ENCODE measurements at regions not wholly inside any gene's neighbourhood (a gene's known extent, or its start where the extent isn't known, plus 50 kb on each side); places are given as distances from the start of the nearest gene placed in this dataset.
"Not testable (repeated sequence)": the region's sequence is repeated elsewhere in the genome, so short reads cannot be mapped to it uniquely, and the experiment has no call there.

GRCh38 chr10:34938399-34938670 is 123.2 kb upstream of the PARD3 start:
- no peak overlapping the region for H3K14ac ChIP-seq (ENCODE audit: low read length in 2 of 2)
- no peaks in the 10 kb centered on the region for H3K79me1 ChIP-seq (replicated peaks; ENCODE audit: low read length, poor library complexity, severe bottlenecking)
- H2BK15ac ChIP-seq (ENCODE audit: low read depth, poor library complexity, severe bottlenecking) = no peak overlapping the region
- 98% methylated on average over 6 of the region's 6 CpGs for whole genome bisulfite sequencing
- no peak overlapping the region for H3K23ac ChIP-seq (ENCODE audit: low read length in 2 of 2)
- H2BK5ac ChIP-seq (ENCODE audit: low read depth, low read length, poor library complexity, severe bottlenecking) = no peak overlapping the region
- H3K27me3 ChIP-seq (ENCODE audit: control insufficient read depth in 1 of 2, insufficient read depth in 1 of 2, low read length in 2 of 2) = no peaks in the 10 kb centered on the region
- no peak overlapping the region for H2BK120ac ChIP-seq (ENCODE audit: low read depth, low read length)
- no peak overlapping the region for H3K4me2 ChIP-seq (ENCODE audit: low read length, poor library complexity, severe bottlenecking)
- no peak overlapping the region for H3K18ac ChIP-seq (ENCODE audit: low read depth in 1 of 2, low read length in 2 of 2)
- H2AFZ ChIP-seq (ENCODE audit: low read depth, low read length) = no peak overlapping the region
- H3K36me3 ChIP-seq (ENCODE audit: control insufficient read depth in 1 of 2, insufficient read depth in 2 of 2, low read depth in 1 of 2, low read length in 2 of 2) = no peaks in the 10 kb centered on the region
- no peak overlapping the region for H3K4ac ChIP-seq (ENCODE audit: low read depth in 1 of 2, low read length in 2 of 2)
- H3K9ac ChIP-seq (ENCODE audit: low read length) = no peak overlapping the region
- H3K9me3 ChIP-seq (ENCODE audit: control insufficient read depth, low read length) = no peaks in the 10 kb centered on the region
- H2AK5ac ChIP-seq (ENCODE audit: low read length, severe bottlenecking) = no peak overlapping the region
- no peak for DNase-seq
- peaks cover 6% of the 10 kb centered on the region for H3K4me1 ChIP-seq (ENCODE audit: control insufficient read depth, insufficient read depth, low read depth, low read length)
- no peak overlapping the region for H4K91ac ChIP-seq (ENCODE audit: low read length)
- H3K4me3 ChIP-seq (ENCODE audit: insufficient read depth in 1 of 2, low read depth in 1 of 2, low read length in 2 of 2) = no peak overlapping the region
- H3K27ac ChIP-seq (ENCODE audit: low read length, poor library complexity, severe bottlenecking) = no peak overlapping the region
- no peak overlapping the region for H2BK12ac ChIP-seq (ENCODE audit: low read length in 2 of 2)
- no peak overlapping the region for H4K8ac ChIP-seq (ENCODE audit: low read length)

DNA sequence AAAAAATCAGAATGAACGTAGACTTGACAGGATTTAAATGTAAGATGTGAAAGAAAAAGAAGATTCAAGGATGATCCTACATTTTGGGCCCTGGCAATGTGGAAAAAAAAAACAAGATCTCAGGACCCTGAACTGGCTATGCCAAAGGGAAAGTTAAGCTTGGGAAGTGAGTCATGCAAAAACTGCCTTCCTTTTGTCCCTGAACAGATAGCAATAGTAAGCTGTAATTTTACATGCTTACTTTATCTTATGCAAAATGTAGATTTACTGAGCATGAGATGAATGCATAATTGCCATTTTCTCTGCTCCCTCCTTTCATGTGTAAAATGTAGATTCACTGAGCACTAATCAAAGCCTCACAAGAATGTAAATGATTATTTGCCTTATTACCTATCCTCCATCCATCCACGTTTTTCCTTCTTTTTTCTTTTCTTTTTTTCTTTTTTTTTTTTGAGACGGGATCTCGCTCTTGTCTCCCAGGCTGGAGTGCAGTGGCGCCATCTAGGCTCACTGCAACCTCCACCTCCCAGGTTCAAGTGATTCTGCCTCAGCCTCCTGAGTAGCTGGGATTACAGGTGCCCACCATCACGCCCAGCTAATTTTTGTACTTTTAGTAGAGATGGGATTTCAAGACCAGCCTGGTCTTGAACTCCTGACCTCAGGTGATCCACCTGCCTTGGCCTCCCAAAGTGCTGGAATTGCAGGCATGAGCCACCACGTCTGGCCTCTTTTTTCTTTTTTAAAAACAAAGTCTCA is 122.7 kb upstream of the PARD3 start:
- not testable (repeated sequence) for H2AK5ac ChIP-seq (ENCODE audit: low read length, severe bottlenecking); H3K4ac ChIP-seq (ENCODE audit: low read depth in 1 of 2, low read length in 2 of 2); H3K18ac ChIP-seq (ENCODE audit: low read depth in 1 of 2, low read length in 2 of 2); H3K79me1 ChIP-seq (replicated peaks; ENCODE audit: low read length, poor library complexity, severe bottlenecking); H3K36me3 ChIP-seq (ENCODE audit: control insufficient read depth in 1 of 2, insufficient read depth in 2 of 2, low read depth in 1 of 2, low read length in 2 of 2); H4K8ac ChIP-seq (ENCODE audit: low read length); H2BK5ac ChIP-seq (ENCODE audit: low read depth, low read length, poor library complexity, severe bottlenecking); H2AFZ ChIP-seq (ENCODE audit: low read depth, low read length); H3K27me3 ChIP-seq (ENCODE audit: control insufficient read depth in 1 of 2, insufficient read depth in 1 of 2, low read length in 2 of 2); H2BK12ac ChIP-seq (ENCODE audit: low read length in 2 of 2); H3K4me1 ChIP-seq (ENCODE audit: control insufficient read depth, insufficient read depth, low read depth, low read length); H4K91ac ChIP-seq (ENCODE audit: low read length); H2BK15ac ChIP-seq (ENCODE audit: low read depth, poor library complexity, severe bottlenecking); H2BK120ac ChIP-seq (ENCODE audit: low read depth, low read length); H3K23ac ChIP-seq (ENCODE audit: low read length in 2 of 2); H3K4me2 ChIP-seq (ENCODE audit: low read length, poor library complexity, severe bottlenecking); H3K27ac ChIP-seq (ENCODE audit: low read length, poor library complexity, severe bottlenecking); H3K9ac ChIP-seq (ENCODE audit: low read length); H3K4me3 ChIP-seq (ENCODE audit: insufficient read depth in 1 of 2, low read depth in 1 of 2, low read length in 2 of 2); H3K9me3 ChIP-seq (ENCODE audit: control insufficient read depth, low read length); H3K14ac ChIP-seq (ENCODE audit: low read length in 2 of 2)
- 49% methylated on average over 7 of the region's 7 CpGs for WGBS
- DNase-seq = peak; percentile 42

DNA sequence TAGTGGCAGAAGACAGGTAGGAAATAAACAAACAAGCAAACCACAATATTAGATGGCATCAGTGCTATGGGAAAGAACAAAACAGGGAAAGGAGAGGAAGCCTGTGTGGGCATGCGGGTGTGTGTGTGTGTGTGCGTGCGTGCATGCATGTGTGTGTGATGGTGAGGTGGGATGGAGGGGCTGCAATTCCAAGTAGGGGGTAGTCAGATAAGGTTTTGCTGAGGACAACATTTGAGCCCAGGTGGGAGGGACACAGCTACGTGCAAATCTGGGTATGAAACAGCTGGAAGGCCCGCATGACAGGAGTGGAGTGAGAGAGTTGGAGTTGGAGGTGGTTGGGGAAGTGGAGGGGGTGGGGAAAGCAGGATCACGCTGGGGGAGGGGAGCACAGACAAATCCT is 121.0 kb upstream of the PARD3 start:
- H3K9me3 ChIP-seq (ENCODE audit: control insufficient read depth, low read length) = no peaks in the 10 kb centered on the region
- no peak overlapping the region for H2BK120ac ChIP-seq (ENCODE audit: low read depth, low read length)

GRCh38 chr10:34933676-34934075 is 118.6 kb upstream of the PARD3 start:
- Histone ChIP-seq H3K4me2 (ENCODE audit: low read length, poor library complexity, severe bottlenecking) (peak overlapping the region; percentile 45), H3K4ac (ENCODE audit: low read depth in 1 of 2, low read length in 2 of 2) (no peak overlapping the region), H2BK12ac (ENCODE audit: low read length in 2 of 2) (no peak overlapping the region), H3K4me1 (ENCODE audit: control insufficient read depth, insufficient read depth, low read depth, low read length) (peaks cover 5% of the 10 kb centered on the region), H2BK5ac (ENCODE audit: low read depth, low read length, poor library complexity, severe bottlenecking) (no peak overlapping the region), H3K27ac (ENCODE audit: low read length, poor library complexity, severe bottlenecking) (no peak overlapping the region), H3K36me3 (ENCODE audit: control insufficient read depth in 1 of 2, insufficient read depth in 2 of 2, low read depth in 1 of 2, low read length in 2 of 2) (no peaks in the 10 kb centered on the region), H3K9me3 (ENCODE audit: control insufficient read depth, low read length) (no peaks in the 10 kb centered on the region), H4K91ac (ENCODE audit: low read length) (no peak overlapping the region), H3K4me3 (ENCODE audit: insufficient read depth in 1 of 2, low read depth in 1 of 2, low read length in 2 of 2) (no peak overlapping the region), H3K14ac (ENCODE audit: low read length in 2 of 2) (no peak overlapping the region), H3K79me1 (replicated peaks; ENCODE audit: low read length, poor library complexity, severe bottlenecking) (no peaks in the 10 kb centered on the region), H2AK5ac (ENCODE audit: low read length, severe bottlenecking) (no peak overlapping the region), H3K27me3 (ENCODE audit: control insufficient read depth in 1 of 2, insufficient read depth in 1 of 2, low read length in 2 of 2) (peaks cover 0 to 4% of the 10 kb centered on the region in 2 experiments), H2AFZ (ENCODE audit: low read depth, low read length) (no peak overlapping the region), H2BK15ac (ENCODE audit: low read depth, poor library complexity, severe bottlenecking) (no peak overlapping the region), H4K8ac (ENCODE audit: low read length) (no peak overlapping the region), H3K18ac (ENCODE audit: low read depth in 1 of 2, low read length in 2 of 2) (no peak overlapping the region), H3K23ac (ENCODE audit: low read length in 2 of 2) (no peak overlapping the region), H2BK120ac (ENCODE audit: low read depth, low read length) (no peak overlapping the region), H3K9ac (ENCODE audit: low read length) (no peak overlapping the region)
- WGBS = 74% methylated on average over 8 of the region's 9 CpGs
- no peak for DNase-seq

More for the DNA sequence above, 121.0 kb upstream of the PARD3 start:
- Histone ChIP-seq H3K36me3 (ENCODE audit: control insufficient read depth in 1 of 2, insufficient read depth in 2 of 2, low read depth in 1 of 2, low read length in 2 of 2) (no peaks in the 10 kb centered on the region), H3K14ac (ENCODE audit: low read length in 2 of 2) (no peak overlapping the region), H2BK12ac (ENCODE audit: low read length in 2 of 2) (no peak overlapping the region), H4K8ac (ENCODE audit: low read length) (no peak overlapping the region), H3K4me1 (ENCODE audit: control insufficient read depth, insufficient read depth, low read depth, low read length) (peaks cover 5% of the 10 kb centered on the region), H3K27ac (ENCODE audit: low read length, poor library complexity, severe bottlenecking) (no peak overlapping the region), H2AK5ac (ENCODE audit: low read length, severe bottlenecking) (no peak overlapping the region), H3K4ac (ENCODE audit: low read depth in 1 of 2, low read length in 2 of 2) (no peak overlapping the region), H2AFZ (ENCODE audit: low read depth, low read length) (no peak overlapping the region), H3K18ac (ENCODE audit: low read depth in 1 of 2, low read length in 2 of 2) (no peak overlapping the region), H3K9ac (ENCODE audit: low read length) (no peak overlapping the region), H4K91ac (ENCODE audit: low read length) (no peak overlapping the region), H2BK5ac (ENCODE audit: low read depth, low read length, poor library complexity, severe bottlenecking) (no peak overlapping the region), H3K4me2 (ENCODE audit: low read length, poor library complexity, severe bottlenecking) (no peak overlapping the region), H3K4me3 (ENCODE audit: insufficient read depth in 1 of 2, low read depth in 1 of 2, low read length in 2 of 2) (no peak overlapping the region), H2BK15ac (ENCODE audit: low read depth, poor library complexity, severe bottlenecking) (no peak overlapping the region), H3K27me3 (ENCODE audit: control insufficient read depth in 1 of 2, insufficient read depth in 1 of 2, low read length in 2 of 2) (peaks cover 0 to 4% of the 10 kb centered on the region in 2 experiments), H3K23ac (ENCODE audit: low read length in 2 of 2) (no peak overlapping the region), H3K79me1 (replicated peaks; ENCODE audit: low read length, poor library complexity, severe bottlenecking) (no peaks in the 10 kb centered on the region)
- WGBS = 86% methylated on average over 6 of the region's 6 CpGs
- no peak for DNase-seq
